ENCODE measurements at regions not wholly inside any gene's neighbourhood (a gene's known extent, or its start where the extent isn't known, plus 50 kb on each side); places are given as distances from the start of the nearest gene placed in this dataset.

DNA sequence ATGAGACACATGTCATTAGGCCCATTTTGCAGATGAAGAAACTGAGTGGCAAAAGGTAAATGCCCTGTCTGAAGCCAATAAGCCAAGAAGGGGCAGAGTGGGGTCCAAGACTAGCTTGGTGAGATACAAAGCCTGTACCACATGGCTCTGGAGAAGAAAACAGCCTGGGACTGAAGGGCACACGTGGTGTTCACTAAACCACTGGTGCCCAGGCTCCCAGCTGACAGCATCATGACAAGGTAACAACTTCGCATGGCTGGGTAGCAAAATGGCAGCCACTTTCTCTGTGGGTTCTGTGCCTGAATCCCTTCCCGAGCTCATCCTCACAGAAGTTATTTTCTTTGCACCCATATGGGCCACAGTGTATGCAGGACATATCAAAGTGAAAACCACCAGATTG, 229.6 kb downstream of the RAB11FIP2 start:
- TF ChIP-seq CTCF (IDR thresholded peaks at IDR 0.05; ENCODE audit: low read length) (no peak), EZH2 (IDR thresholded peaks at IDR 0.05; ENCODE audit: borderline replicate concordance, low read length) (no peak)

Measured in OCI-LY1 (cell line).